Activated naive CD4-positive, alpha-beta T cell (primary cell): ENCODE measurements at regions not wholly inside any gene's neighbourhood (a gene's known extent, or its start where the extent isn't known, plus 50 kb on each side); places are given as distances from the start of the nearest gene placed in this dataset.

Source experiments
- DNase-seq, 4 experiments: peaks; one replicate each; lab custom pipeline; 2025; lab: John Stamatoyannopoulos, UW

DNA sequence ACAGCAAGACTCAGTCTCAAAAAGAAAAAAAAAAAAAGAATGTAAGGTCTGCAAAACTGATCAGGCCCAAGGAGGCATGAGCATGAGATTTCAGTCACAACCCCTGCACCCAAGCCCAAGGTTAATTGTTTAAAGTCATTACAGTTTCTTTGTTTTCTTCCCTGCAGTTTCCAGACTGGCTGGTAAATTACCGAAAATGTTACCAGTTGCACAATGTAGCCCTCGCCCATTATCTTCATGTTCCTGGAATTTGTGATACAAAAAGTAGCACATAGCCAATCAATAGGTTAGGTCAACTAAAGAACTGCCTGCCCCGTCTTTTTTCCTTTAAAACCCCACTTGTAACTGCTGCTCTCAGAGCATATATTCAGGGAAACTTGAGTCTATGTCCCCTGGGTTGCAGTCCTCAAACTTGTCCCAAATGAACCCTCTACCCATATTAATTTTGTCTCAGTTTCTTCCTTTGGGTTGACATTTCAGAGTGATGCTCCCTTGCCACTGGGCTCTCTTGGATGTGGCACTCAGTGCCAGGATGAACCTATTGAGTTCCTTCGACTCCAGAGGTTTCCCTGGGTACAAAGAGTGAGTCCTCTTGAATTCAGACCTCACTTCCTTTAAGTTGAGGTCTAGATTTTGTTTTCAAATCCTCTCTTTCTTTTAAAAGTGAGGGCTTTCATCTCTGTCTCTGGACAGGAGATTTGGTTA, 216.2 kb upstream of the HS6ST1 start:
- DNase-seq, result no peak

DNA sequence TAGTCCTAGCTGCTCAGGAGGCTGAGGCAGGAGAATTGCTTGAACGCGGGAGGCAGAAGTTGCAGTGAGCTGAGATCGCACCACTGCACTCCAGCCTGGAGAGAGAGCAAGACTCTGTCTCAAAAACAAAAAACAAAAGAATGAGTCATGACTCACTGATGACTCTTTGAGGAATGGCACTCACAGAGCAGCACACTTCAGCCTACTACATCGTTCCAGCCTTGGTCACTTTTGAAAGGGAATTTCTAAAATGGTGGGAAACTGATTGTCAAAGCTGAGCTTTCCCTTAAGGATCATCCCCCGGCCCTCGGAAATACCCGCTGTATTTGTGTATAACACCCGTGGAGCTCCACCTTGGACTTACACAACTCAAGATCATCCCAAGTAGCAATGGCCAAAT, 217.3 kb upstream of the HS6ST1 start:
- DNase-seq, result no peak

DNA sequence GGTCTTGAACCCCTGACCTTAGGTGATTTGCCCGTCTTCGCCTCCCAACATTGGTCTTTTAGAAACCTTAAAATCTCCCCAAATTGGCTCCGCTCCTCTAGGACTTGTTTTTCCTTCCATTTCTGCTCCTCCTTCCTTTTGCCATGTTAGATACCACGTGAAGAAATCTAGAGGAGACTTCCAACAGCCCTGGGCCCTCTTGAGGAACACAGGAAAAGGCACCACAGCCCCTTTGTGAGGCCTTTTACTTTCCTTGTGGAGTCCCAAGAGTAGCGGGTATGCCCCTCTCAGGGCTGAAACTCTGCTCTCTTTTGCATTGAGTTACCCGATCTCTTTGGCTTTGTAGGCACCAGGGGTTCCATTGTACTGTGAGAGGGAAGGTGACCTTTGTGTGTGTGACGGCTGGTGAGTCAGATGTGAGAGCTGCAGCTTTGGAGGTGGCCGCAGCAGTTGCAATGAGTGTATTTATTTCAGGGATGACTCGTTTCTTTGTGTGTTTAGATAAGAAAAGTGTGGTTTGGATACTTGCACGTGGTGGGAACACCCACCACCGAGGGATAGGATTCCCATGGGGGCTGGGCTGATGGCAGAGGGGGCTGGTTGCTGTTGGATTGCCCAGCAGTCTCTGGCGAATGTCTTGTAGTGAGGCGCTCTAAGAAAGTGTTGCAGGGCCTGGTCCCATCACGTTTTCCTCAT, 218.4 kb upstream of the HS6ST1 start:
- no peak for DNase-seq

DNA sequence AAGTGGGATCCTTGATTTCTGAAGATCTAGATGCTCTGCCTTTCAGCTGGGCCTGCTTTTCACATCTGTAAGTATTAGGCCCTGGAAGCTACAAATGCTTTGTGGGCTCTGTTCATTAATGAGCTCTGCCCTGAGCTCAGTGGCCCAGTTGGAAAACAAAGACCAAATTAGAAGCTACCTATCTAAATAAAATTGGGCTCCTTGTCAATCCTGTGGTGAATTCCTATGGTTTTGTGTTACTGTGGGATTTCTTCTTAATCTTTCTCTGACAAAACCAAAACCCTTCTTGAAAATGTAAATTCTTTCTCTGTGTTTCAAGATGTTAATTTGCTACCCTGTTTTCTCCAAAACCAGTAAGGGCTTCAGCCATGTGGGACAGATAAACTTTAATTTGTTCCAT, 219.0 kb upstream of the HS6ST1 start:
- DNase-seq, result no peak

DNA sequence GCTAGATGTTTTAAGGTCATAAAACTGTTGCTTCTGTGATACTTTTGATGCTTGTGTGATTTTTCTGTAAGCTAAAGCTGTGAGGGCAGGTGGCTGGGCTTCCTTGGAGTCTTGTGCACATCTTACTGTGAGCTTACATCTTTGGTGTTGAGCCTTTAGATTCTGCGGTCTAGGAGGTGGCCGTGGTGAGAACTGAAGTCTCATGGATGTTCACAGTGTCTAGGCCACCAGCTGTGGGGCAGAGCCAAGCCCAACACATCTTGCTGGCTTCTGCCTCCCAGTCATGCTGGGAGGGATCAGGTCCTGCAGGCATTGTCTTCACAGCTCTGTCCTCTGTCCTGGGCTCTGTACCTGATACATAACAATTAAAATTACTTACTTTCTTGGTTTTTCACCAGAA, 219.7 kb upstream of the HS6ST1 start:
- no peak for DNase-seq

DNA sequence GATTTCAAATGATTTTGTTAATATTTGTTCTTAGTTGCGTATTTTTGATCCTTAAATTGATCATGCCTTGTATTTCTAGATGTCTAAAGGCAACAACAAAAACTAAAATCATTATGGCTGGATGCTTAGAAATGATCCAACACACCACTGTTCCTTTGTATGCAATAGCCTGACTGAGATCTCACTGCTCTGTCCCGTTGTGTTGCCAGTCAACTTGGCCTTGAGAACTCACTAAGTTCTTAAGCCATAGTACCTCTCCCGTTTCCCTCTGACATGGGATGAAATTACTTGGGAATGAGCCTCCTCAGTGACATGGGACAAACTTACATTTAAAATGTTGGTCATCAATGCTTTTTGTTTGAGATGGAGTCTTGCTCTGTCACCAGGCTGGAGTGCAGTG, 222.0 kb upstream of the HS6ST1 start:
- no peak for DNase-seq

DNA sequence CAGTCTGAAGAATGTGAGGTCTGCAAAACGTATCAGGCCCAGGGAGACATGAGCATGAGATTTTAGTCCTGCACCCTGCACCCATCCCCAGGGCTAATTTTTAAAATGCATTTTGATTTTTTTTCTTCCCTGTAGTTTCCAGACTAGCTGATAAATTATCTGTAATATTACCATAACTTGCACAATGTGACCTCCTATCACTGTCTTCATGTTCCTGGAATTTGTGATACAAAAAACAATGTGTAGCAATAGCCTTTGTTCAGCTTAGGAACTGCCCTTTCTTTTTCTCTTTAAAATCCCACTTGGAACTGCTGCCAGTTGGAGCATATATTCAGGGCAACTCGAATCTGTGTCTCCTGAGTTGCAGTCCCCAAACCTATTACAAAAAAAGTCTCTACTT, 222.8 kb upstream of the HS6ST1 start:
- DNase-seq, result no peak

DNA sequence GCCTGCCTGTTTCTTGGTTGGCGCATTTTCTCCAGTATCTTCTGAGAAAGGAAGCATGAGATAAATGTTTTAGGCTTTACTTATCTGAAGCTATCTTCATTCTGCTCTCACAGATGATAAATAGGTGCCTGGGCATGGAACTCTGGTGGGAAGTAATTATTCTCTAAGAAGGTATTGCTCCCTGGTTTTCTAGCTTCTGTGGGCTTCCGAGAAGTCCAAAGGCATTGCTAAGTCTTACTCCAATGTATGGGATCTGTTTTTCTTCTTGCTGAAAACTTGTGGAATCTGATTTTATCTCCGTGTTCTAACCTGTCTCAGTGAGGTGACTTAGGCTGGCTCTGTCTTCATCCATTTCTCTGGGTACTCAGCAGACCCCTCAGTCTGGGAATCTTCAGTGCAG, 224.4 kb upstream of the HS6ST1 start:
- DNase-seq, result no peak

DNA sequence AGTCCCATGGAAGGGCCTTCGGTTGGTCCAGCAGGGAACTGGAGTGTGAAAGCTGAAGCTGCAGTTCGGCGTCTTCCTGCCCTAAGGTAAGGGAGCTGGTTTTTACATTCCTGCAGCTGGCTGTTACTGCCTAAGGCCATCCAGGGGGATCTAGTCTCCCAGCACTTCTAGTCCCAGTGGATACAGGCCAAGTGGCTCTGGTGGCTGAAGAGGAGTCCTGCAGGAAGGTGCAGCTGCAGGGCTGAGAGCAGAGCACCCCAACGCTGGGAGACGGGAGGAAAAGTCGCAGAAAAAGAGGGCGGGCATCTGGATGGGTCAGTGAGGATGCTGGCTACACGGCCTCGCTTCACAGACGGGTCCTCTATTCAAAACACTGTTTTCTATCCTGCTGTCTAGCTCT, 225.0 kb upstream of the HS6ST1 start:
- no peak for DNase-seq

DNA sequence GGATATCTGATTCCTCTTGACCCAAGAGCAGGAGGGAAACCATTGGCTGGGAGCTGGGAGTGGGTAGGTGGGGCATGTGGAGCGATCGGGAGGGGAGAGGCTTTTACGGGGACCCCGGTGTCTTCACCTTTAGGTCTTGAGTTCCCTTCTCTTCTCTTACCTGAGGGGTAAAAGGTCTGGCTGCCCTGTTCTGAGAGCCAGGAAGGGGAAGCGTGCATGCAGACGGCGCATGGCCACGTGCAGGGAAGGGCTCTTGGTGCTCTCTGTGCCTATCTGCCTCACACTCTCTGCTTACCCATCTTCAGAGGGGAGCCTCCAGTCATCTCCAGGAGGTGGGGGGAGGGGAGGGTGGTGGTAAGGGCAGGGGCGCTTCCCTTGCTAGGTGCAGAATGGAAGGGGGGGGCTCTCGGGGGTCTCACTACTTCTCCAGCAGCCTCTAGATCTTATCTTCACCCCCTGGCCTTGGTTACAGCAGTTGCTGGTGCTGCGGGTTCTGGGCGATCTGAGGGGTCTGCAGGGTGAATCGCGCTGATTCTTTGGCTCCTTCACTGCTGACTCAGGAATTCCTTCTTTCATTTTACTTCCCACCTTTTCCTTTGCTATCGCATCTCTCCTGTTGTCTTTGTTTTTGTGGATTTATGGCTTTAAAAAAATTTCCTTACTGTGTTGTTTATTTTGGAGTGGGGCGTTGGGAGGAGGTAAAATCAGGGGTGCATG, 225.8 kb upstream of the HS6ST1 start:
- DNase-seq, result no peak

DNA sequence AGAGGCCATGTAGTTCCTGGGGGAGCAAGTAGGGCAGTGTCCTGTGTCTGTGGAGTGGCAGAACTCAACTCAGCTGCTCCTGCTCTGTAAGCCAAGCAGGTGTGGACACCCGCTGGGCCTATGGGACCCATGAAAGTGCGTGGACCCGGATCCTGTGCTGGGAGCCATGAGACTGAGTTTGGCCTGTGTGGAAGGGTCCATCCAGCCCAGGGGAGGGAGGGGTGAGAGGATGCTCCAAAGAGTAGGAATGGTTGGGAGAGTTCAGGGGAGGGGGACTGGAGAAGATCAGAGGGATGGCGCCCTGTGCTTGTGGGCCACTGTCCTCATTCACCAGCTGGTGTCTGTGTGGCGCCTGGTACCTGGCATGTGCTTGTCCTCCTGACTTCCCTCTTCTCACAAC, 226.4 kb upstream of the HS6ST1 start:
- no peak for DNase-seq

DNA sequence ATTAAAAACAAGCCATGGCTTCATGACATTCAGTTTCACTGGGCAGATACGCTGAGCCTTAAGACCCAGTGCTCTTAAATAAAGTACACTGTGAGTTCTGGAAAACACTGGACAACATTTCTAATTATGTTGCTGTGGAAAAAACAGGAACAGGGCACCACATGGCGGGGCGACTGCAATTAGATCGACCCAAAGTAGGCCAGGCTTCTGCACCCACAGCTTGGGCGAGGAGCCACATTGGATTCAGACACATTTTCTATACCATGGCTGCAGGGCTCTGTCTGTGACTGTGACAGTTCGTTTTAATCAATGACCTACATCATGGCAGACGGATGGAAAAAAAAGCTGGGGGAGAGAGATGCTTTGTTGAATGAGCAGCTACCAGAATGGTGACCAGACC, 227.2 kb upstream of the HS6ST1 start:
- no peak for DNase-seq

DNA sequence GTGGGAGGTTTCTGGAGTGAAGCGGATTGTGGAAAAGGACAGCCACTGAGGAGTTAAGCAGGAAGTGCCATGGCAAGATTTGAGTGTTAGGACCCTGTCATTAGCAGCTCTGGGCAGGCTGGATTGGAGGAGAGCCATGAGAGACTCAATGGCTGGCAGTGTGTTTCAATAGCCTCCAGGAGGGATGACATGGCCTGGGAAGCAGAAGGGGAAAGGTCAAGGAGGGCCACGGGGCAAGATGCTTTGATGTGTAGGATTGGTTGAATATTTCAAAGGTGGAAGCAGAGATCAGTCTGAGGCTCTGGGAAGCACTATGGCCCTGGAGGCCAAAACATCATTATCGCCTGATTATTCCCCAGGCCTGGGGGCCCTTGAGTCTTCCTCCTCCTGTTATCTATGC, 229.0 kb upstream of the HS6ST1 start:
- DNase-seq, result no peak

DNA sequence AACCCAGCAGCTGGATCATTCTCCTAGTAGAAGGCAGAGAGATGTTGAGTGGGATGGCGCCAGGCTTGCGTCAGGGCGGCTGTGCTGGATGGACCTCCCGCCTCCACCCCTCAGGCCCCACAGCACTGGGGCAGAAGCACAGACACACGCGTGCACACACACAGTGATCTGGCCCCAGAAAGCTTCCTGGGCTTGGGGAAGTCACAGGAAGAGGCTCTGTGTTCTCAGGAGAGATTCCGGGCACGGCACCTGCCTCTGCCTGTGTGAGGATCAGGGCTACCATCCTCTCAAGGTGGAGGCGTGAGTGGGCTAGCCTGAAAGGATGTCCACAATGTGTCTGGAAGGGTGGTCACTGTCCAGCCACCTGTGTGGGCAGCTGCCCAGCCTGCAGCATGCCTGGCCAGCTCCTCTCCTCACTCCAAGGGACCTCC, 229.8 kb upstream of the HS6ST1 start:
- no peak for DNase-seq

DNA sequence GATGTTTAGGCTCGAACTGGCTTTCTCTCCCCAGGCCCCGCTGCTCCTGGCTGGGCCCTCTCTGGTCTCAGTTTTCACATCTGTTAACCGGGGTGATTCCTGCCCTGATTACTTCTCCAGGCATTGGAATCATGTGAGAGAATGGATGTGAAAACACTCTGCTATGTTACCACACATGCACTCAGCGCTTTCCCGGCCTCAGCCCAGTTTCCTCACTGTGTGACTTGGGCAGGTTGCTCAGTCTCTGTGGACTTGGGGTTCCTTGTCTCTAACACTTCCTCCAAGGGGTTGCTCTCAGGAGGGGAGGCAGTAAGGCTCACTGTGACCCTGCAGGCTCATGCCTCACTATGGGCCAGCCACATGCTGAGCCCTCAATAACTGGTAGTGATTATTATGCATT, 230.4 kb upstream of the HS6ST1 start:
- DNase-seq, result no peak

DNA sequence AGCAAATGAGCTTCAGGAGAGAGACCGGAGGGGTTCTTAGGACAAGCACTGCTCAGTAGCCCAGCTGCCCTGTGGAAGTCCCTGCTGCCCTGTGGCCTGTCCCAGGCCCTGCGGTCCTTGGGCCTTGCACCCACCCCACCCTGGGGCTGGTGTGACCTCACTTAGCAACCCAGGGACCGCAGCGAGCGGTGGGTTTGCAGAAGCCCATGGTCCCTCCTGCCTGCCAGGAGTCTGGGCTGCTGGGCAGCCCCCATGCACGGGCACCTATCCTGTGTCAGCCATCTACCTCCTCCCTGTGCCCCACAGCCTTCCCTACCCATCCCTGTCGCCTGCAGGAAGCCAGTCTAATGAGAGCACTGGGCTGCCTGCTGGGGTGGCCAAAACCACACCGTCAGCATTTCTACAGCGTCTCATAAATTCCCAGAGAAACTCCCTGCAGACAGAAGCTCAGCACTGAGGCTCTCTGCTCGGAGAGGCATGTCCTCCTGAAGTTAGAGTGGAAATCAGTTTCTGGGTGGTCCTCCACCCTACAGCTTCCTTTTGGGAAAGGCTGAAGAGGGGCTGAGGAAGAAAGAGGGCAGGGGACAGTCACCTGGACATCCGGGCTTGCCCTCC, 231.1 kb upstream of the HS6ST1 start:
- no peak for DNase-seq

DNA sequence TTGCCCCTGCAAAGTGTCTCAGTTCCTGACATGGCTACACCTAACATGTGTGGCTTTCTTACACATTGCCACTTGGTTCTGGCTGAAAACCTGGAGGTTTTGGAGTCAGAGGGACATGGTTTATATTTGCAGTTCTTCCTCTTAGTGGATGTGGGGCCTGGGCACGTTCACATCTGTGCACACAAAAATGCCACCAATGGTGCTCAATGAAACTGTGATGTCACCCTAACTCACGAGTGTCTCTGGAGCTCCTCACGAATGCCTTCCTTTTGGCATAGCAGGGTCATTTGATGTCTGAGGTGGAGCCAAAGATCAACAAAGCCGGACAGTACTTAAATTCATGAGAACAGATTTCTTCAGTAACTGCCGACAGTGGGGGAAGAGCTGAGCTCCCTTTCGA, 231.7 kb upstream of the HS6ST1 start:
- DNase-seq, result no peak

DNA sequence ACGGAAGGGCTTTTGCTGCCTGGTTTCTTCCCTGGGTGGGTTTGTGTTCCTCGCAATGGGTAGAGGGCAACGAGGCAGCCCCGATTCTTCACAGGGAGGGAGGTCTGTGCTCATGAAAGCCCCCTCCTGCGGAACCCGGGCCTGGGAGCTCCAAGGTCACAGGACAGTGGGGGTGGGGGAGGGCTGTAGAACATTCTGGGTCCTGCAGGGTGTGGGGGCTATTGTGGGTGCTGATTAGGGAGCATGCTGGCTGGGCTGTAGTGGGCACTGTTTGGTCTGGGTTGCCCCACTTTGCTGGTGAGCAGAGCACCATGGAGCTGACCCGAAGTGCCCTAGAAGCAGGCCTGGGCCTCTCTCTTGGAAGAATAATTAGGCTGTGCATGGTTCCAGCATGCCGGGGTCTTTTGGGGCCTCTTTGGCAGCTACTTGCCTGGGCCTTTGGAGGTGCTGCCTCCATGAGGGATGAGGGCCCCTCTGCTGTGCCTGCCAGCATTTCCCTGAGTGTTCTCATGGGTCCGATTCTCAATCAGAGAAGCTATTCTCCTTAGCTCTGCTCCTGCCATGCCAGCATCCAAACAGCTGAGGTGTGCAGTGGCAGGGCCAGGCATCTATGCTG, 232.2 kb upstream of the HS6ST1 start:
- no peak for DNase-seq

DNA sequence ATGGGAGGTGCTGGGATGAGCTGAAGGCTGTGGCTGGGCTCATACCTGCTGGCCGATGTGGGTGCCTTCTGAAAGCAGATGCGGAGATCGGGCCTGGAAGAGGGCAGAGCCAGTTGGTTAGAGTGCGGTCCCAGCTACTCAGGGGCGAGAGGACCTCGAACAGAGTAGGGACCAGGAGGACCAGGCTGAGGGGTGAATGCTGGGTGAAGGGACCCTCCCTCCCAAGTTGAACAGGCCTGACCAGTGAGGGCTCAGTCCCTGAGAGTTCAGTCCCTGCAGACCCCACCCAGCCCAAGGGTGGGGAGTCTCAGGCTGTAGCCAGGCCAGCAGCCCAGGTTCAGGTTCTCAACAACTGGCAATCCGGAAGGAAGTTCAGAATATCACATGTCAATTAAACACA, 232.8 kb upstream of the HS6ST1 start:
- DNase-seq, result no peak

DNA sequence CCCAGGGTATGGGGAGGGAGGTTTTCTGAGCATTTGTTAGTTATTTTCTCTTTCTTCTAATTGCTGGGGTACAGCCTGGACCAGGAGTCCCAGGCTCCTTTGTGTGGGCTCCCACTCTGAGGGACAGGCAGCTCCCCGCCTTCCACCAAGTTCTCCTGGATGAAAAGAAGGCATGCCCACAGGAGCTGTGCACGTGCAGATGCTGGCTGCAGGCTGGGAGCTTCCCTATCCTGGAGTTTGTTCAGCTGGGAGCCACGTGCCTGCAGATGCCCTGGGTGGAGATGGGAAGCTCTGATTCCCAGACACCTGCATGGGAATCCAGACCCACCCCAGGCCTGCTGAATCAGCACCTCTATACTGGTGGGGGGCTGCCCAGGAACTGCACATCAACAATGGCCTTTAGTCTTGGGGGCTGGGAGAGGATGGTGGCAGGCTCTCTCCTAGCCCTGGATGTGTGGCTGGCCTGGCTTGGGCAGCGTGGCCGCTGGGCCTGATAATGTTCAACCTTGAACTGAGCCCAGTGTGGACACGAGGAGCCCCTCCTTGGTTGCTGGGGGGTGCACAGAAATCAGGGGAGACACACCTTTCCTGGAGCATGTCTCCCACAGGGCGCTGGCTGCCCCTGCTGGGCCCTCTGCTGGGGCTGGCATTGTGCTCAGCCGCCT, 233.6 kb upstream of the HS6ST1 start:
- DNase-seq, result no peak

DNA sequence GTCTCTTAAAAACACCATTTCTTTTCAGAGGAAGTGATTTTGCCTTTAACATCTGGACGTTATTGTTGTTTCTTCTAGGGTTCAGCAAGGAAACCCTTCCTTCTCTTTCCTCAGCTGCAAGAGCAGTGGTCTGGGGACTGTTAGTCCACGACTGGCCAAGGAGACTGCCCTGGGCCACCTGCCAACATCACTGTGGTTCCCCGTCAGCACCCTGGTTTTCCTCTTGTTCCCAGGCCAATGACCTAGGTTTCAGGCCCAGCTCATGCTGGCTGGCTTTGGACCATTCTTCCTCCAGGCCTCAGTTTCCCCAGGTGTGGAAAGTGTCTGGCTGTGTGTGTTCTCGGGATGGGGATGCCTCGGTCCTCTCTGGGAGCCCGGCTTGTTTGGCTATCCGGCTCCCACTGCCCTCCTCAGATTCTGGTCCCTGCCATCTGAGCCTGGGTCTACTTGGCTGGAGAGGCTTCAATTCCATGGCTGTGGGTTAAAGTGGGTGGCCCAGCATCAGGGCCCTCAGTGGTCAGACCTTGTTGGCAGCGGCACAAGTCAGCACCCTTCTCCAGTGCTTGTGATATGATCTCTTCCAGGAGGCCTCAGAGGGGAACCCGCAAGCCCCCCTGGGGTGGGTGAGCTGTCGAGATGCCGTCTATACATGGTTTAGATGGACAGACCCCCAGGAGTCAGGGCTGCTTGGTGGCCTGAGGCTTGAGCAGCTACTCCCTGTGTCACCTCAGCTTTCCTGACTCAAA, 234.3 kb upstream of the HS6ST1 start:
- DNase-seq, result no peak
